Uterus (tissue), 2 donors: ENCODE measurements at regions not wholly inside any gene's neighbourhood (a gene's known extent, or its start where the extent isn't known, plus 50 kb on each side); places are given as distances from the start of the nearest gene placed in this dataset.

Experiments
- CTCF ChIP-seq, 4 experiments: fragments of 200-600 bp in 2 of 4; fragments of 450-650 bp in 2 of 4; sonication (generic) in 2 of 4; IDR thresholded peaks; one replicate each; pipeline ENCODE4 v1.5.1; 2016 to 2019; ENCODE audit warnings: antibody characterized with exemption in 4 of 4, mild to moderate bottlenecking in 2 of 4, moderate library complexity in 1 of 4
- POLR2A ChIP-seq, 2 donors: fragments of 450-650 bp; IDR thresholded peaks; one replicate each; pipeline ENCODE4 v1.6.1; 2016; ENCODE audit warnings: antibody characterized with exemption in 2 of 2, mild to moderate bottlenecking in 1 of 2, moderate library complexity in 1 of 2

GRCh38 chr16:79534143-79534542 is 66.4 kb downstream of the MAF start:
- no peak for TF ChIP-seq CTCF (IDR thresholded peaks at IDR 0.05)
- TF ChIP-seq POLR2A (IDR thresholded peaks at IDR 0.05): no peak
